ENCODE measurements at regions not wholly inside any gene's neighbourhood (a gene's known extent, or its start where the extent isn't known, plus 50 kb on each side); places are given as distances from the start of the nearest gene placed in this dataset.

DNA sequence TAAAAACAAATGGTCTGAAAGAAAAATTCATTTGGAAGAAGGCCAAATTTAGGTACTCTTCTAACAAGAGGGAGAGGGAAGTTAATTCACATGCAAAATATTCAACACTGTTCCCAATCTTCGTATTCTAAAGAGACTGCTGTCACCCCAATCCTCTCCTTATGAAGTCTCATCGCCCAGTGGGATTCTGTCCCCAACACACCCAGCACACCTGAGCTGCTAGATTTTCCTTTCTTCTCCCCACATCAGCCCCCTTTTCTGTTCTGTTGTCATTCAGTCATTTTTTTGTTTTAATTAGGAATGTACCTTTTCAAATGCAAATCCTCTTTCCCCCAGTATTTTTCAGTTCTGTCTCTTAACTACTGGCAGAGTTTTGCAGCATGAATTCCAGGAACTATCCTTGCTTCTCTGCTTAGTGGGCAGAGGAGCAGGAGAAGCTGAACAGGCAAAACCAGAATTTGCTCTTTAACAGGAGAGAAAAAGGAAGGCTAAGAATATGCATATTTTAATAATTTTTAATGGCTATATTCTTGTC is 366.9 kb downstream of the MAN2A1 start:
- H3K9me3 ChIP-seq: 0 out of 2 replicates have a peak, but pooled peaks cover 4% of the 10 kb centered on the region
- H3K4me3 Mint-ChIP-seq (ENCODE audit: unreplicated experiment): no peak overlapping the region
- CTCF ChIA-PET: no interaction called here
- POLR2A ChIA-PET: no interaction called here
- H3K27ac Mint-ChIP-seq (ENCODE audit: unreplicated experiment): no peak overlapping the region
- H3K27me3 ChIP-seq (replicated peaks; ENCODE audit: control insufficient read depth, insufficient read depth, low read length): no peaks in the 10 kb centered on the region
- H3K4me1 ChIP-seq: no peaks in the 10 kb centered on the region
- peaks cover 5% of the 10 kb centered on the region for H3K27me3 Mint-ChIP-seq (ENCODE audit: insufficient read depth, unreplicated experiment)
- no peak for DNase-seq
- H3K36me3 ChIP-seq (ENCODE audit: control insufficient read depth, insufficient read depth, low read length): no peaks in the 10 kb centered on the region
- intact Hi-C loops (cut with micrococcal nuclease; ENCODE audit: unreplicated experiment): no loop called here
- H3K36me3 Mint-ChIP-seq (ENCODE audit: insufficient read depth, unreplicated experiment): no peaks in the 10 kb centered on the region
- no TSS peak for BruUV-seq (replicated peaks)
- H3K9me3 Mint-ChIP-seq (ENCODE audit: unreplicated experiment): no peaks in the 10 kb centered on the region
- H3K4me3 ChIP-seq (ENCODE audit: low read depth, low read length): no peak overlapping the region
- H3K4me1 Mint-ChIP-seq (ENCODE audit: low read depth, unreplicated experiment): no peaks in the 10 kb centered on the region
- TF ChIP-seq, protein P1, sequence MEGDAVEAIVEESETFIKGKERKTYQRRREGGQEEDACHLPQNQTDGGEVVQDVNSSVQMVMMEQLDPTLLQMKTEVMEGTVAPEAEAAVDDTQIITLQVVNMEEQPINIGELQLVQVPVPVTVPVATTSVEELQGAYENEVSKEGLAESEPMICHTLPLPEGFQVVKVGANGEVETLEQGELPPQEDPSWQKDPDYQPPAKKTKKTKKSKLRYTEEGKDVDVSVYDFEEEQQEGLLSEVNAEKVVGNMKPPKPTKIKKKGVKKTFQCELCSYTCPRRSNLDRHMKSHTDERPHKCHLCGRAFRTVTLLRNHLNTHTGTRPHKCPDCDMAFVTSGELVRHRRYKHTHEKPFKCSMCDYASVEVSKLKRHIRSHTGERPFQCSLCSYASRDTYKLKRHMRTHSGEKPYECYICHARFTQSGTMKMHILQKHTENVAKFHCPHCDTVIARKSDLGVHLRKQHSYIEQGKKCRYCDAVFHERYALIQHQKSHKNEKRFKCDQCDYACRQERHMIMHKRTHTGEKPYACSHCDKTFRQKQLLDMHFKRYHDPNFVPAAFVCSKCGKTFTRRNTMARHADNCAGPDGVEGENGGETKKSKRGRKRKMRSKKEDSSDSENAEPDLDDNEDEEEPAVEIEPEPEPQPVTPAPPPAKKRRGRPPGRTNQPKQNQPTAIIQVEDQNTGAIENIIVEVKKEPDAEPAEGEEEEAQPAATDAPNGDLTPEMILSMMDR (IDR thresholded peaks at IDR 0.05; ENCODE audit: insufficient read depth in 1 of 2, low read depth in 1 of 2, low read length in 1 of 2, severe bottlenecking in 1 of 2, unreplicated experiment in 1 of 2): no peak

DNA sequence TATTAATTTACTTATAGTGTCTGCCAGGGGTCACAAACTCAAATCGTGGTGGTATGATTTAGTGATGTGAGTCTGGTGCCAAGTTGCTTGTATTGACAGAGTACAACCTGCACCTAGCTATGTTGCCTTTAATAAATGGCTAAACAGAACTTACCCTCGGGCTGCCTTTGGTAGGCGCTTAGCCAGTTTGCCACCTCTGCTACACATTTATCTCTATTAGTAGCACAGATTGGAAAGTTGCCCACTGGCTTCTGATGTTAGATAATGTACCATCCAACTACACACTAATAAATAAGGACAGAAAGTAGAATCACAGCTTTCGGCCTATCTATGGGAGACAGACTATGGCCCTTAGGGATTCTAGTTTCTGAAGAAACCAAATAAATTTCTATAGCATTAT is 368.4 kb downstream of the MAN2A1 start:
- intact Hi-C loops (cut with micrococcal nuclease; ENCODE audit: unreplicated experiment): no loop called here
- H3K27me3 ChIP-seq (replicated peaks; ENCODE audit: control insufficient read depth, insufficient read depth, low read length): no peaks in the 10 kb centered on the region
- no TSS peak for BruUV-seq (replicated peaks)
- Mint-ChIP-seq H3K9me3 (ENCODE audit: unreplicated experiment) (no peaks in the 10 kb centered on the region), H3K27me3 (ENCODE audit: insufficient read depth, unreplicated experiment) (peaks cover 5% of the 10 kb centered on the region), H3K4me1 (ENCODE audit: low read depth, unreplicated experiment) (no peaks in the 10 kb centered on the region), H3K4me3 (ENCODE audit: unreplicated experiment) (no peak overlapping the region), H3K36me3 (ENCODE audit: insufficient read depth, unreplicated experiment) (no peaks in the 10 kb centered on the region), H3K27ac (ENCODE audit: unreplicated experiment) (no peak overlapping the region)
- 0 out of 2 replicates have a peak, but pooled peaks cover 4% of the 10 kb centered on the region for H3K9me3 ChIP-seq
- H3K36me3 ChIP-seq (ENCODE audit: control insufficient read depth, insufficient read depth, low read length): no peaks in the 10 kb centered on the region
- TF ChIP-seq, protein P1 (IDR thresholded peaks at IDR 0.05; ENCODE audit: insufficient read depth in 1 of 2, low read depth in 1 of 2, low read length in 1 of 2, severe bottlenecking in 1 of 2, unreplicated experiment in 1 of 2): no peak
- ChIA-PET POLR2A (no interaction called here), CTCF (no interaction called here)
- no peak overlapping the region for H3K4me3 ChIP-seq (ENCODE audit: low read depth, low read length)
- H3K4me1 ChIP-seq: no peaks in the 10 kb centered on the region
- DNase-seq: no peak

DNA sequence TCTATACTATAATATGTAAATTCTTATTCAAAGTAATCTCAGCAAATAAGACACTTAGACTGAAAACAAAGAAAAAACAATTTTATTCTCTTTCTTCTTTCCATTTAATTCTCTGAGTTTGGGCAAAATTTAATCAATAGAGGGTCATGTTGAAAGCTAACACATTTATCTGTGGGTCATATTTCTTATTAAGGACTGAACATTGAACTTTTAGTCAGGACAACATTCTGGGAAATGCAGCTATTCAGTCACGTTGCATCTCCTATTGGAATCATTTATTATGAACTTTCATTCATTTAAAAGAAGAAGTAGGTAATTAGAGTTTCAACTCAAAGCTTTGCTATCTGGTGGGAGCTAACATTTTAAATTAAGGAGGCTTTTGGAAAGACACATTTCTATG is 372.5 kb downstream of the MAN2A1 start:
- no peaks in the 10 kb centered on the region for H3K27me3 ChIP-seq (replicated peaks; ENCODE audit: control insufficient read depth, insufficient read depth, low read length)
- H3K4me1 Mint-ChIP-seq (ENCODE audit: low read depth, unreplicated experiment): no peaks in the 10 kb centered on the region
- H3K27ac Mint-ChIP-seq (ENCODE audit: unreplicated experiment): no peak overlapping the region
- TF ChIP-seq, protein P1 (IDR thresholded peaks at IDR 0.05; ENCODE audit: insufficient read depth in 1 of 2, low read depth in 1 of 2, low read length in 1 of 2, severe bottlenecking in 1 of 2, unreplicated experiment in 1 of 2): no peak
- CTCF ChIA-PET: no interaction called here
- intact Hi-C loops (cut with micrococcal nuclease; ENCODE audit: unreplicated experiment): no loop called here
- H3K9me3 Mint-ChIP-seq (ENCODE audit: unreplicated experiment): no peaks in the 10 kb centered on the region
- no peaks in the 10 kb centered on the region for H3K36me3 ChIP-seq (ENCODE audit: control insufficient read depth, insufficient read depth, low read length)
- no peaks in the 10 kb centered on the region for H3K36me3 Mint-ChIP-seq (ENCODE audit: insufficient read depth, unreplicated experiment)
- 0 out of 2 replicates have a peak, but pooled peaks cover 4% of the 10 kb centered on the region for H3K9me3 ChIP-seq
- H3K27me3 Mint-ChIP-seq (ENCODE audit: insufficient read depth, unreplicated experiment): peaks cover 3% of the 10 kb centered on the region
- POLR2A ChIA-PET: no interaction called here
- no TSS peak for BruUV-seq (replicated peaks)
- no peak for DNase-seq
- H3K4me1 ChIP-seq: no peaks in the 10 kb centered on the region
- H3K4me3 Mint-ChIP-seq (ENCODE audit: unreplicated experiment): no peak overlapping the region
- H3K4me3 ChIP-seq (ENCODE audit: low read depth, low read length): no peak overlapping the region
